PC-3 (cell line): ENCODE measurements at regions not wholly inside any gene's neighbourhood (a gene's known extent, or its start where the extent isn't known, plus 50 kb on each side); places are given as distances from the start of the nearest gene placed in this dataset.

Source experiments
- ATAC-seq: fragments of 200-7000 bp; cut with Tn5 transposase; 2 replicates; pipeline ENCODE4 v1.9.1; 2020; ENCODE audit warnings: mild to moderate bottlenecking, moderate library complexity
- BruUV-seq: library from RNA; stranded (reverse); fragments of 400-500 nt; replicated peaks from 2 replicates; lab custom pipeline; 2021; lab: Mats Ljungman, UMichigan
- CTCF ChIA-PET: fragments of 300-600 bp; sonication (Branson Sonifier 250); formaldehyde crosslinking; loops from one replicate; lab custom pipeline; 2022; ENCODE audit warnings: antibody characterized with exemption; lab: Charles Lee
- POLR2A ChIA-PET: fragments of 300-600 bp; sonication (Branson Sonifier 250); formaldehyde crosslinking; loops from one replicate; lab custom pipeline; 2022; ENCODE audit warnings: antibody characterized with exemption; ENCODE audit not compliant: unreplicated experiment; lab: Charles Lee
- DNase-seq: peaks from one replicate; pipeline ENCODE4 v3.0.0-alpha.2; 2015
- H2AFZ ChIP-seq: fragments of 300-600 bp; sonication (generic); 2 replicates; pipeline ENCODE4 v1.6.0; 2016; ENCODE audit warnings: antibody characterized with exemption, low read length
- H3F3A ChIP-seq: fragments of 300-600 bp; sonication (generic); one replicate; pipeline ENCODE4 v1.6.0; 2017; ENCODE audit warnings: antibody characterized with exemption, low read length, control low read depth, mild to moderate bottlenecking; ENCODE audit not compliant: unreplicated experiment
- H3K27ac ChIP-seq: fragments of 300-600 bp; sonication (generic); 2 replicates; pipeline ENCODE4 v1.5.1; 2016; ENCODE audit warnings: mild to moderate bottlenecking, low read length
- H3K27me3 ChIP-seq: fragments of 300-600 bp; sonication (generic); 2 replicates; pipeline ENCODE4 v1.6.1; 2016; ENCODE audit warnings: low read length, mixed read lengths
- H3K36me3 ChIP-seq: fragments of 300-600 bp; sonication (generic); 2 replicates; pipeline ENCODE4 v1.6.1; 2016; ENCODE audit warnings: low read depth, mixed run types, low read length, mixed read lengths
- H3K4me1 ChIP-seq: fragments of 300-600 bp; sonication (generic); 2 replicates; pipeline ENCODE4 v1.5.1; 2016; ENCODE audit warnings: low read length; ENCODE audit not compliant: insufficient read depth
- H3K4me2 ChIP-seq: fragments of 300-600 bp; sonication (generic); 2 replicates; pipeline ENCODE4 v1.6.0; 2016; ENCODE audit warnings: low read length
- H3K4me3 ChIP-seq: fragments of 300-600 bp; sonication (generic); 2 replicates; pipeline ENCODE4 v1.5.1; 2016; ENCODE audit warnings: mild to moderate bottlenecking, low read length, mixed read lengths
- H3K79me2 ChIP-seq: fragments of 300-600 bp; sonication (generic); 2 replicates; pipeline ENCODE4 v1.6.1; 2017; ENCODE audit warnings: low read length, mixed read lengths
- H3K9ac ChIP-seq: fragments of 300-600 bp; sonication (generic); 2 replicates; pipeline ENCODE4 v1.6.0; 2016; ENCODE audit warnings: mild to moderate bottlenecking, low read length
- H3K9me2 ChIP-seq: fragments of 300-600 bp; sonication (generic); replicated peaks from 2 replicates; pipeline ENCODE4 v1.6.1; 2016; ENCODE audit warnings: mixed run types, low read length, mixed read lengths
- H3K9me3 ChIP-seq: fragments of 300-600 bp; sonication (generic); 2 replicates; pipeline ENCODE4 v1.6.1; 2016; ENCODE audit warnings: low read length, mixed read lengths
- H4K20me1 ChIP-seq: fragments of 300-600 bp; sonication (generic); 2 replicates; pipeline ENCODE4 v1.6.1; 2016; ENCODE audit warnings: low read length, mixed read lengths
- CTCF ChIP-seq: fragments of 300-600 bp; sonication (generic); conservative IDR thresholded peaks from 2 replicates; pipeline ENCODE4 v1.5.1; 2017; ENCODE audit warnings: antibody characterized with exemption, low read depth, mild to moderate bottlenecking, low read length
- EZH2 ChIP-seq: fragments of 300-600 bp; sonication (generic); IDR thresholded peaks from one replicate; pipeline ENCODE4 v1.6.1; 2017; ENCODE audit warnings: antibody characterized with exemption, mild to moderate bottlenecking, low read length; ENCODE audit not compliant: unreplicated experiment
- EZH2phosphoT487 ChIP-seq: fragments of 300-600 bp; sonication (generic); IDR thresholded peaks from 2 replicates; pipeline ENCODE4 v1.6.1; 2018; ENCODE audit warnings: mild to moderate bottlenecking, antibody characterized with exemption, low read length, borderline replicate concordance
- intact Hi-C: fragments of 100-400 bp; cut with micrococcal nuclease; formaldehyde crosslinking; loops from 2 replicates; pipeline ENCODE4 v1.9.0; 2023

- Histone ChIP-seq H3K4me2 (no peak overlapping the region), H4K20me1 (no peaks in the 10 kb centered on the region), H3K4me1 (no peaks in the 10 kb centered on the region), H3K79me2 (no peaks in the 10 kb centered on the region), H3K27ac (no peak overlapping the region), H3K9me2 (no peaks in the 10 kb centered on the region), H3K9ac (no peak overlapping the region), H3K9me3 (no peaks in the 10 kb centered on the region), H3K36me3 (no peaks in the 10 kb centered on the region), H3K4me3 (no peak overlapping the region), H3F3A (no peaks in the 10 kb centered on the region), H3K27me3 (no peaks in the 10 kb centered on the region), H2AFZ (no peak overlapping the region)
- intact Hi-C loops: no loop called here
- no peak for TF ChIP-seq EZH2phosphoT487
- TF ChIP-seq EZH2: no peak
- no peak for TF ChIP-seq CTCF
- BruUV-seq: no TSS peak
- DNase-seq: peak; percentile 46
- ChIA-PET CTCF (interaction anchor here (0.6 to 0.9 kb wide), 2 partner anchors 60 to 368 kb away, joined by 3 read pairs; no protein-coding TSS in a partner anchor), POLR2A (no interaction called here)
- 0 out of 2 replicates have a peak, but pooled peaks have one; percentile 33 for ATAC-seq
These were observed 434.9 kb downstream of the PDGFC start for GRCh38 chr4:156536661-156537060.

GRCh38 chr4:156534205-156534604, 437.4 kb downstream of the PDGFC start:
- no peak for DNase-seq
- no peaks in the 10 kb centered on the region for H3K27me3 ChIP-seq
- no peak for ATAC-seq
- H4K20me1 ChIP-seq: no peaks in the 10 kb centered on the region
- H3K9me3 ChIP-seq: no peaks in the 10 kb centered on the region
- no peaks in the 10 kb centered on the region for H3K79me2 ChIP-seq
- no peak overlapping the region for H3K4me2 ChIP-seq
- H3K4me3 ChIP-seq: no peak overlapping the region
- CTCF ChIA-PET: no interaction called here
- BruUV-seq: no TSS peak
- no peak overlapping the region for H3K9ac ChIP-seq
- H2AFZ ChIP-seq: no peak overlapping the region
- H3K27ac ChIP-seq: no peak overlapping the region
- TF ChIP-seq CTCF: no peak
- TF ChIP-seq EZH2phosphoT487: no peak
- TF ChIP-seq EZH2: no peak
- H3K4me1 ChIP-seq: no peaks in the 10 kb centered on the region
- no peaks in the 10 kb centered on the region for H3F3A ChIP-seq
- H3K9me2 ChIP-seq: no peaks in the 10 kb centered on the region
- POLR2A ChIA-PET: no interaction called here
- intact Hi-C loops: no loop called here
- no peaks in the 10 kb centered on the region for H3K36me3 ChIP-seq

GRCh38 chr4:156528216-156528615, 443.4 kb downstream of the PDGFC start:
- Histone ChIP-seq H2AFZ (no peak overlapping the region), H3K9me2 (no peaks in the 10 kb centered on the region)
- CTCF ChIA-PET: no interaction called here

More at GRCh38 chr4:156528216-156528615, 443.4 kb downstream of the PDGFC start:
- H3K36me3 ChIP-seq: no peaks in the 10 kb centered on the region
- TF ChIP-seq CTCF (no peak), EZH2phosphoT487 (no peak), EZH2 (no peak)
- H3K4me2 ChIP-seq: no peak overlapping the region
- POLR2A ChIA-PET: no interaction called here
- ATAC-seq (no peak), DNase-seq (no peak)
- H3F3A ChIP-seq: no peaks in the 10 kb centered on the region
- no TSS peak for BruUV-seq
- peak overlapping the region; percentile 62 for H3K27ac ChIP-seq
- intact Hi-C loops: loop anchor here (5.0 kb wide), 1 partner anchor 54 kb away; no protein-coding TSS in a partner anchor
- no peaks in the 10 kb centered on the region for H4K20me1 ChIP-seq
- no peak overlapping the region for H3K4me3 ChIP-seq
- no peaks in the 10 kb centered on the region for H3K27me3 ChIP-seq
- H3K9ac ChIP-seq: no peak overlapping the region
- peaks cover 13% of the 10 kb centered on the region for H3K4me1 ChIP-seq
- no peaks in the 10 kb centered on the region for H3K79me2 ChIP-seq
- H3K9me3 ChIP-seq: no peaks in the 10 kb centered on the region
